ENCODE measurements at regions not wholly inside any gene's neighbourhood (a gene's known extent, or its start where the extent isn't known, plus 50 kb on each side); places are given as distances from the start of the nearest gene placed in this dataset.

- TF ChIP-seq CTCF (conservative IDR thresholded peaks at IDR 0.05; ENCODE audit: low read length) (no peak), EZH2phosphoT487 (IDR thresholded peaks at IDR 0.05; ENCODE audit: borderline replicate concordance, low read depth, low read length) (no peak)
Observed at GRCh38 chr5:4514067-4514648, 626.0 kb upstream of the ADAMTS16 start.

Data from OCI-LY7 (cell line).